ENCODE measurements at regions not wholly inside any gene's neighbourhood (a gene's known extent, or its start where the extent isn't known, plus 50 kb on each side); places are given as distances from the start of the nearest gene placed in this dataset.

- POLR2A ChIA-PET, result no interaction called here
- ATAC-seq (no peak), DNase-seq (ENCODE audit: low read depth, low spot score) (no peak), FAIRE-seq (no peak)
- TF ChIP-seq NKRF (conservative IDR thresholded peaks at IDR 0.05), result no peak
- no peak for TF ChIP-seq REST (IDR thresholded peaks at IDR 0.05; ENCODE audit: low read depth, low read length)
- TF ChIP-seq HDAC6 (IDR thresholded peaks at IDR 0.05; ENCODE audit: unreplicated experiment), result no peak
- TF ChIP-seq POLR2AphosphoS2 (IDR thresholded peaks at IDR 0.05; ENCODE audit: low read depth, low read length), result no peak
- TF ChIP-seq HDGF (IDR thresholded peaks at IDR 0.05), result no peak
- no peak for TF ChIP-seq E4F1 (IDR thresholded peaks at IDR 0.05; ENCODE audit: borderline replicate concordance, partially characterized antibody)
- no peak for TF ChIP-seq E2F4 (IDR thresholded peaks at IDR 0.05; ENCODE audit: low read depth, low read length)
- TF ChIP-seq SP1 (IDR thresholded peaks at IDR 0.05; ENCODE audit: low read depth, low read length), result no peak
- no peak for TF ChIP-seq IKZF2 (IDR thresholded peaks at IDR 0.05)
- no peak for TF ChIP-seq ZNF207 (IDR thresholded peaks at IDR 0.05; ENCODE audit: borderline replicate concordance)
- no peak for TF ChIP-seq IRF4 (IDR thresholded peaks at IDR 0.05; ENCODE audit: low read depth, low read length)
- no peak for TF ChIP-seq ESRRA (IDR thresholded peaks at IDR 0.05; ENCODE audit: low read length)
- TF ChIP-seq DPF2 (IDR thresholded peaks at IDR 0.05), result no peak
- Histone ChIP-seq H3K4me1 (ENCODE audit: control insufficient read depth, insufficient read depth, low read length) (no peaks in the 10 kb centered on the region), H3K36me3 (ENCODE audit: control insufficient read depth in 2 of 2, insufficient read depth in 2 of 2, low read length in 1 of 2) (no peaks in the 10 kb centered on the region), H3K9ac (ENCODE audit: control insufficient read depth, insufficient read depth, low read length) (no peak overlapping the region), H3K9me3 (replicated peaks; ENCODE audit: control insufficient read depth, insufficient read depth, low read length) (no peaks in the 10 kb centered on the region), H3K4me3 (no peak overlapping the region), H3K27ac (ENCODE audit: control insufficient read depth, insufficient read depth) (no peak overlapping the region), H3K27me3 (replicated peaks in 1 of 2; ENCODE audit: control insufficient read depth in 2 of 2, insufficient read depth in 2 of 2, low read length in 1 of 2) (no peaks in the 10 kb centered on the region), H4K20me1 (ENCODE audit: control insufficient read depth, insufficient read depth) (no peaks in the 10 kb centered on the region), H2AFZ (ENCODE audit: control insufficient read depth, low read depth, low read length) (no peak overlapping the region), H3K79me2 (ENCODE audit: control insufficient read depth, insufficient read depth, low read length) (no peaks in the 10 kb centered on the region), H3K4me2 (ENCODE audit: control insufficient read depth, insufficient read depth) (no peak overlapping the region)
- BruUV-seq (replicated peaks), result no TSS peak
- RAD21 ChIA-PET (ENCODE audit: unreplicated experiment), result no interaction called here
- CTCF ChIA-PET, result no interaction called here
- SMC1A ChIA-PET (ENCODE audit: uncharacterized antibody, unreplicated experiment), result no interaction called here
- intact Hi-C loops (cut with micrococcal nuclease; ENCODE audit: unreplicated experiment), result no loop called here
- 0% methylated on average over 1 of the region's 1 CpG for WGBS (ENCODE audit: insufficient coverage, insufficient replicate concordance, low lambda C conversion rate, missing lambda C conversion rate)
- in situ Hi-C loops (cut with MboI), result no loop called here
These were observed 522.4 kb downstream of the MATN1 start for GRCh38 chr1:30201015-30201414.
